ENCODE measurements at regions not wholly inside any gene's neighbourhood (a gene's known extent, or its start where the extent isn't known, plus 50 kb on each side); places are given as distances from the start of the nearest gene placed in this dataset.

DNA sequence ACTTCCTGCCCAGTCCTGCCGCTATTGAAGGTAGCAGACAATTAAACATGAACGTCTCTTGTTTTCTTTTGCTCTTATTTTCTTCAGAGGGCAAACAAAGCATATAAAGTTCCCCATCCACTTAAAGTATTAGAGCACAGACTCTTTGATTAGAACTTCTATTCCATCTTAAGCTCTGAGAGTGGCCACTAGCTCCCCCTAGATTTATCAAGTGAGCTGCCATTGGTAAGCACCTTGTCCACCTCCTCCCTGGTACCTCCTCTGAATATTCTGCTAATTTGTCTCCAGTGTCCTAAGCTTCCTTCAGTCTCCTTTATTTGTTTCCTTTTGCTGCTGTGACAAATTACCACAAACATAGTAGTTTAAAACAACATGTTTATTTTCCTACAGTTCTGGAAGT, 264.3 kb upstream of the KCNN2 start:
- Histone ChIP-seq H3K4me2 (ENCODE audit: low read depth, low read length, poor library complexity, severe bottlenecking) (no peak overlapping the region), H3K9ac (ENCODE audit: low read length) (no peak overlapping the region), H3K9me2 (replicated peaks; ENCODE audit: insufficient read depth, low read length) (no peaks in the 10 kb centered on the region), H3K4me1 (ENCODE audit: low read length) (no peaks in the 10 kb centered on the region), H4K20me1 (ENCODE audit: insufficient read depth, low read depth, low read length) (no peaks in the 10 kb centered on the region), H3K79me2 (ENCODE audit: low read length) (no peaks in the 10 kb centered on the region), H3K27me3 (ENCODE audit: low read length) (no peaks in the 10 kb centered on the region), H3K36me3 (ENCODE audit: insufficient read depth, low read length) (no peaks in the 10 kb centered on the region), H3K27ac (ENCODE audit: low read length) (no peak overlapping the region), H3K9me3 (ENCODE audit: low read length) (no peaks in the 10 kb centered on the region), H3K4me3 (ENCODE audit: low read length) (no peak overlapping the region), H2AFZ (ENCODE audit: low read length) (no peak overlapping the region)
- DNase-seq = peak; percentile 46

GRCh38 chr5:114099161-114099560, 262.7 kb upstream of the KCNN2 start:
- H2AFZ ChIP-seq (ENCODE audit: low read length) = no peak overlapping the region
- H3K4me2 ChIP-seq (ENCODE audit: low read depth, low read length, poor library complexity, severe bottlenecking) = no peak overlapping the region
- H3K4me1 ChIP-seq (ENCODE audit: low read length) = no peaks in the 10 kb centered on the region
- no peaks in the 10 kb centered on the region for H3K36me3 ChIP-seq (ENCODE audit: insufficient read depth, low read length)
- no peaks in the 10 kb centered on the region for H3K79me2 ChIP-seq (ENCODE audit: low read length)
- H4K20me1 ChIP-seq (ENCODE audit: insufficient read depth, low read depth, low read length) = no peaks in the 10 kb centered on the region
- no peaks in the 10 kb centered on the region for H3K27me3 ChIP-seq (ENCODE audit: low read length)
- DNase-seq = no peak
- no peaks in the 10 kb centered on the region for H3K9me3 ChIP-seq (ENCODE audit: low read length)
- no peak overlapping the region for H3K4me3 ChIP-seq (ENCODE audit: low read length)
- H3K9ac ChIP-seq (ENCODE audit: low read length) = no peak overlapping the region
- no peaks in the 10 kb centered on the region for H3K9me2 ChIP-seq (replicated peaks; ENCODE audit: insufficient read depth, low read length)
- H3K27ac ChIP-seq (ENCODE audit: low read length) = no peak overlapping the region

DNA sequence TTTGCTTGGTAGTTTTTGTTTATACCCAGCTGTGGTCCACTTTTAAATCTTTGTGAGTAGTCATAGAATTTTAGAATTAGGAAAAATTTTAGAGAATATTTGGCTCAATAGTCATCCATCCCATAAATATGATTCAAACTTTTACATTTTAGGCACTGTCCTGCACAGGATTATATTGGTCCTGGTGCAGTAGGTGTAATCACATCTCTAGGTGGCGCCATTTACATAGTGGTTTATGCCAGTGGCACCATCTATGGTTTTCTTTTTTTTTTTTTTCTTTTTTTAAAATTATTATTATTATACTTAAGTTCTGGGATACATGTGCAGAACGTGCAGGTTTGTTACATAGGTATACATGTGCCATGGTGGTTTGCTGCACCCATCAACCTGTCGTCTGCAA, 260.7 kb upstream of the KCNN2 start:
- peak; percentile 80 for DNase-seq
- Histone ChIP-seq H3K4me2 (ENCODE audit: low read depth, low read length, poor library complexity, severe bottlenecking) (no peak overlapping the region), H3K27ac (ENCODE audit: low read length) (no peak overlapping the region), H3K79me2 (ENCODE audit: low read length) (no peaks in the 10 kb centered on the region), H3K27me3 (ENCODE audit: low read length) (no peaks in the 10 kb centered on the region), H3K9ac (ENCODE audit: low read length) (no peak overlapping the region), H3K4me1 (ENCODE audit: low read length) (no peaks in the 10 kb centered on the region), H3K36me3 (ENCODE audit: insufficient read depth, low read length) (no peaks in the 10 kb centered on the region), H2AFZ (ENCODE audit: low read length) (no peak overlapping the region), H3K9me2 (replicated peaks; ENCODE audit: insufficient read depth, low read length) (no peaks in the 10 kb centered on the region), H3K9me3 (ENCODE audit: low read length) (no peaks in the 10 kb centered on the region), H4K20me1 (ENCODE audit: insufficient read depth, low read depth, low read length) (no peaks in the 10 kb centered on the region), H3K4me3 (ENCODE audit: low read length) (no peak overlapping the region)

DNA sequence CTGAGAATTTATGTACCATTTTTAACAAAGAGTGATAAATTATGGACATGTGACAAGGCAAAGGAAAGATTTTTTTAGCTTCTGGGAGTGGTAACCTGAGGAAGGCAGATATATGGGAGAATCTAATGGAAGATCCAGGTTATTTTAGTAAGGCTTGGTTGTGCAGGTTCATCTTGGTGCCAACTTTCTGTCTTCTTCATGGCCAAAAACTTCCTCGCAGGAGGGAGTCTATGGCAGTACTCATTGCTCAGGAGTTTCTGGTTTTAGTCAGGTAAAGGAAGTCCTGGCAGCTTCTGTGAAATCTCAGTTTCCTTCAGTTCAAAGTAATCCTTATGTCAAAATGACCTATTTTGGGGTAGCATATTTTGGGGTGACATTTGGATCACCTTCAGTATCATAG, 248.3 kb upstream of the KCNN2 start:
- Histone ChIP-seq H3K27ac (ENCODE audit: low read length) (no peak overlapping the region), H3K9ac (ENCODE audit: low read length) (no peak overlapping the region), H3K4me1 (ENCODE audit: low read length) (no peaks in the 10 kb centered on the region), H3K4me2 (ENCODE audit: low read depth, low read length, poor library complexity, severe bottlenecking) (no peak overlapping the region), H3K9me3 (ENCODE audit: low read length) (no peaks in the 10 kb centered on the region), H4K20me1 (ENCODE audit: insufficient read depth, low read depth, low read length) (no peaks in the 10 kb centered on the region), H2AFZ (ENCODE audit: low read length) (no peak overlapping the region), H3K27me3 (ENCODE audit: low read length) (no peaks in the 10 kb centered on the region), H3K79me2 (ENCODE audit: low read length) (no peaks in the 10 kb centered on the region), H3K9me2 (replicated peaks; ENCODE audit: insufficient read depth, low read length) (no peaks in the 10 kb centered on the region), H3K36me3 (ENCODE audit: insufficient read depth, low read length) (no peaks in the 10 kb centered on the region), H3K4me3 (ENCODE audit: low read length) (no peak overlapping the region)
- DNase-seq = no peak

DNA sequence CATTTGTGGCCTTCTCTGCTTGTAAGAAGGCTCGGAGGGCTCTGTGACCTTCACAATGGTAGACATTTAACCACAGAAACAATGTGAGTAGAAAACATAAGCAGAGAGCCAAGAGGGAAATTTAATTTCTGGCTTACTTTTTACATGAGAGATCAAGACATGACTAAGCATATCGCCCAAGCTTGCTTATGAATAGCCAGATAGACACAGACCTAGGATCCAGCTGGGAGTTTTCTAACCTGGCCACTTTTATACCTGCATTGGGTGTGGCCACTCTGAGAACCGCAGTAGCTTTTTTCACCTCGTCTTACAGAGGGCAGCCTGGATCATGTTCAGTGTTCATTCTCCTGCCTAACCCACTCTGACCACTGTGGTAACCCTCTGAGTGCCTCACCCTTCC, 244.9 kb upstream of the KCNN2 start:
- H3K79me2 ChIP-seq (ENCODE audit: low read length) = no peaks in the 10 kb centered on the region
- no peaks in the 10 kb centered on the region for H3K9me2 ChIP-seq (replicated peaks; ENCODE audit: insufficient read depth, low read length)
- H4K20me1 ChIP-seq (ENCODE audit: insufficient read depth, low read depth, low read length) = no peaks in the 10 kb centered on the region
- no peaks in the 10 kb centered on the region for H3K27me3 ChIP-seq (ENCODE audit: low read length)
- H2AFZ ChIP-seq (ENCODE audit: low read length) = no peak overlapping the region
- H3K9me3 ChIP-seq (ENCODE audit: low read length) = no peaks in the 10 kb centered on the region
- no peak overlapping the region for H3K9ac ChIP-seq (ENCODE audit: low read length)
- H3K4me3 ChIP-seq (ENCODE audit: low read length) = no peak overlapping the region
- H3K27ac ChIP-seq (ENCODE audit: low read length) = no peak overlapping the region
- no peak overlapping the region for H3K4me2 ChIP-seq (ENCODE audit: low read depth, low read length, poor library complexity, severe bottlenecking)
- no peaks in the 10 kb centered on the region for H3K36me3 ChIP-seq (ENCODE audit: insufficient read depth, low read length)
- no peak for DNase-seq
- H3K4me1 ChIP-seq (ENCODE audit: low read length) = no peaks in the 10 kb centered on the region

DNA sequence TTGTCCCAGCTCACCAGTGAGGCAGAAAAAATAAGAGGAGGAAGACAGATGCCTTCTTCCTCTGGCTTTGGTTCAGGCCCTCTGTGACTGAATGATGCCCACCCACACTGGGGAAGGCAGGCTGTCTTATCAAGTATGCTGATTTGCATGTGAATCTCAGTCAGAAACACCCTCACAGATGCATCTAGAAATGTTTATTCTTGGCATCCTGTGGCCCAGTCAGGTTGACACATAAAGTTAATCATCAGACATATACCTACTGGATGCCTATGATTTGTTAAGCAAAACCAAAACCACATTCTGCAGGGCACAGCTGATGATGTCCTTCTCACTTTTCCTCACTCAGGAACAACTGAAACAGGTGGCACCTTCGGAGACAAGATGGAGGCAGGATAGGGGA, 243.4 kb upstream of the KCNN2 start:
- H3K9me3 ChIP-seq (ENCODE audit: low read length) = no peaks in the 10 kb centered on the region
- no peaks in the 10 kb centered on the region for H3K36me3 ChIP-seq (ENCODE audit: insufficient read depth, low read length)
- H3K4me1 ChIP-seq (ENCODE audit: low read length) = no peaks in the 10 kb centered on the region
- no peaks in the 10 kb centered on the region for H3K9me2 ChIP-seq (replicated peaks; ENCODE audit: insufficient read depth, low read length)
- no peaks in the 10 kb centered on the region for H3K79me2 ChIP-seq (ENCODE audit: low read length)
- no peaks in the 10 kb centered on the region for H4K20me1 ChIP-seq (ENCODE audit: insufficient read depth, low read depth, low read length)
- H3K9ac ChIP-seq (ENCODE audit: low read length) = no peak overlapping the region
- no peak overlapping the region for H3K4me2 ChIP-seq (ENCODE audit: low read depth, low read length, poor library complexity, severe bottlenecking)
- H3K27me3 ChIP-seq (ENCODE audit: low read length) = no peaks in the 10 kb centered on the region
- H2AFZ ChIP-seq (ENCODE audit: low read length) = no peak overlapping the region
- no peak overlapping the region for H3K27ac ChIP-seq (ENCODE audit: low read length)
- H3K4me3 ChIP-seq (ENCODE audit: low read length) = no peak overlapping the region
- DNase-seq = no peak

DNA sequence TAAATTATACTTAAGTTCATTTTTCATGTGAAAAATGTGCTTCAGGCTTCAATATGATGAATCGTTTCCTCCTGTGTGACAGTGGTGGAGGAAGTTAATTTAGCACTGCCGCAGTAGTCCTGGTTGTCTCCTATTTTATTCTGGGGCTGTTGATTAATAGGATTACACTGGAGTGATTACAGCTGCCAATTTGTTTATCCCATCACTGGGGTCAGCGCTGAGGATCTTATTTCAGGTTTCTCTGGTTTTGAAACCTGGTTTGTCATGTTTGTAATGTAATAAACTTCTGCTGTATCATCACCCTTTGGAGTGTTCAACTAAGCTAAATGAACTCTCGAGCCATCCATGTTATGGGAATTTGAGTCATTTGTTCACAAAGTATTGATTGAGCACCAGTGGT, 241.7 kb upstream of the KCNN2 start:
- no peak overlapping the region for H3K9ac ChIP-seq (ENCODE audit: low read length)
- no peak overlapping the region for H3K4me3 ChIP-seq (ENCODE audit: low read length)
- H3K4me2 ChIP-seq (ENCODE audit: low read depth, low read length, poor library complexity, severe bottlenecking) = no peak overlapping the region
- H3K27me3 ChIP-seq (ENCODE audit: low read length) = no peaks in the 10 kb centered on the region
- no peak for DNase-seq
- no peaks in the 10 kb centered on the region for H4K20me1 ChIP-seq (ENCODE audit: insufficient read depth, low read depth, low read length)
- no peaks in the 10 kb centered on the region for H3K79me2 ChIP-seq (ENCODE audit: low read length)
- H3K9me3 ChIP-seq (ENCODE audit: low read length) = no peaks in the 10 kb centered on the region
- no peaks in the 10 kb centered on the region for H3K9me2 ChIP-seq (replicated peaks; ENCODE audit: insufficient read depth, low read length)
- H2AFZ ChIP-seq (ENCODE audit: low read length) = no peak overlapping the region
- H3K4me1 ChIP-seq (ENCODE audit: low read length) = no peaks in the 10 kb centered on the region
- no peaks in the 10 kb centered on the region for H3K36me3 ChIP-seq (ENCODE audit: insufficient read depth, low read length)
- H3K27ac ChIP-seq (ENCODE audit: low read length) = no peak overlapping the region

DNA sequence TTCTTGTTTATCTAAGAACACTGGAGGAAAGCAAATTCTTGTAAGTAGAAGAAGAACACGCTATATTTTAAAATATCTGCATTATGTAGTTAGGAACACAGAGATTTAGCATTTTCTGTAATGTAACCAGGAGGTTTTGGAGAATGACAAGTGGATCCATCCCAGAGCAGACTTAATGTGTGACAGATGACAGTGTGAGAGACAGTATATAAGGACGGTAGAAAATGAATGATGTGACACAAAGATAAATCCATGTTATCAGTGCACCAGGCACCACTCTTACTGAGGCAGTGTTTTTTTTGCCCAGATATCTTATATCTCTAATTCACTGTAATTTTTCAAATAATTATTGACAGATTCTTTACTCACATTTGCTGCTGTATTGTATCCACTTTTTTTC, 239.0 kb upstream of the KCNN2 start:
- H3K27me3 ChIP-seq (ENCODE audit: low read length) = no peaks in the 10 kb centered on the region
- H4K20me1 ChIP-seq (ENCODE audit: insufficient read depth, low read depth, low read length) = no peaks in the 10 kb centered on the region
- H3K4me2 ChIP-seq (ENCODE audit: low read depth, low read length, poor library complexity, severe bottlenecking) = no peak overlapping the region
- no peak overlapping the region for H3K27ac ChIP-seq (ENCODE audit: low read length)
- H3K9ac ChIP-seq (ENCODE audit: low read length) = no peak overlapping the region
- no peaks in the 10 kb centered on the region for H3K36me3 ChIP-seq (ENCODE audit: insufficient read depth, low read length)
- no peak overlapping the region for H2AFZ ChIP-seq (ENCODE audit: low read length)
- H3K4me1 ChIP-seq (ENCODE audit: low read length) = no peaks in the 10 kb centered on the region
- H3K79me2 ChIP-seq (ENCODE audit: low read length) = no peaks in the 10 kb centered on the region
- H3K4me3 ChIP-seq (ENCODE audit: low read length) = no peak overlapping the region
- no peaks in the 10 kb centered on the region for H3K9me2 ChIP-seq (replicated peaks; ENCODE audit: insufficient read depth, low read length)
- no peaks in the 10 kb centered on the region for H3K9me3 ChIP-seq (ENCODE audit: low read length)
- DNase-seq = no peak

DNA sequence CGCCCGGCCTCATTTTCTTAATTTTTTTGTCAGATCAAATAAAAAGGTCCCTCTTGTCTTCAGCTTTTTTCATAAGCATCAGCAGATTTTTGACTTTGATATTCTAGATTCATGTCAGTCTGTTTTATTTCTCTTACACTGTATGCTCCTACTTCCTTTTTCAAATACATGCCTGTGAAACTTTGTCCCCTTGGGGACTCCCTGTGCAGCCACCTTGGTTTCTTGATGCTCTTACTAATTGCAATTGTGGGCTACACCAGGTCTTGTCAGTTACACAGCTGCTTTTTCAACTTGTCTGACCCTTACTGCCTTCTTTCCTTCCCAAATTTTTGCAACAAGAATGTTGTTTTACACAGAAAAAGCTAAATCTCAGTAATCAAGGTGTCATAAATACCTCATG, 238.2 kb upstream of the KCNN2 start:
- Histone ChIP-seq H3K79me2 (ENCODE audit: low read length) (no peaks in the 10 kb centered on the region), H3K9me2 (replicated peaks; ENCODE audit: insufficient read depth, low read length) (no peaks in the 10 kb centered on the region), H4K20me1 (ENCODE audit: insufficient read depth, low read depth, low read length) (no peaks in the 10 kb centered on the region), H3K27ac (ENCODE audit: low read length) (no peak overlapping the region), H3K4me2 (ENCODE audit: low read depth, low read length, poor library complexity, severe bottlenecking) (no peak overlapping the region), H3K9ac (ENCODE audit: low read length) (no peak overlapping the region), H3K36me3 (ENCODE audit: insufficient read depth, low read length) (no peaks in the 10 kb centered on the region), H3K27me3 (ENCODE audit: low read length) (no peaks in the 10 kb centered on the region), H2AFZ (ENCODE audit: low read length) (no peak overlapping the region), H3K9me3 (ENCODE audit: low read length) (no peaks in the 10 kb centered on the region), H3K4me3 (ENCODE audit: low read length) (no peak overlapping the region), H3K4me1 (ENCODE audit: low read length) (no peaks in the 10 kb centered on the region)
- DNase-seq = no peak

Data from Karpas-422 (cell line).